BLaER1 (cell line): ENCODE measurements at regions not wholly inside any gene's neighbourhood (a gene's known extent, or its start where the extent isn't known, plus 50 kb on each side); places are given as distances from the start of the nearest gene placed in this dataset.

Experiments used
- H3K27ac ChIP-seq: shearing (Covaris generic); formaldehyde crosslinking; 2 replicates; pipeline ENCODE4 v1.8.1; 2022
- H3K27me3 ChIP-seq: shearing (Covaris generic); formaldehyde crosslinking; 2 replicates; pipeline ENCODE4 v1.8.1; 2022
- H3K36me3 ChIP-seq: shearing (Covaris generic); formaldehyde crosslinking; 2 replicates; pipeline ENCODE4 v1.8.1; 2022
- H3K4me1 ChIP-seq: shearing (Covaris generic); formaldehyde crosslinking; 2 replicates; pipeline ENCODE4 v1.8.1; 2022
- H3K4me2 ChIP-seq: shearing (Covaris generic); formaldehyde crosslinking; 2 replicates; pipeline ENCODE4 v1.8.1; 2022
- H3K4me3 ChIP-seq: shearing (Covaris generic); formaldehyde crosslinking; 2 replicates; pipeline ENCODE4 v1.8.1; 2022
- H3K9ac ChIP-seq: shearing (Covaris generic); formaldehyde crosslinking; 2 replicates; pipeline ENCODE4 v1.8.1; 2022
- H3K9me3 ChIP-seq: shearing (Covaris generic); formaldehyde crosslinking; 2 replicates; pipeline ENCODE4 v1.8.1; 2022
- H4K20me1 ChIP-seq: shearing (Covaris generic); formaldehyde crosslinking; 2 replicates; pipeline ENCODE4 v1.8.1; 2022
- Cebpa-rat ChIP-seq: shearing (Covaris generic); IDR thresholded peaks from 2 replicates; pipeline ENCODE4 v1.8.1; 2022

DNA sequence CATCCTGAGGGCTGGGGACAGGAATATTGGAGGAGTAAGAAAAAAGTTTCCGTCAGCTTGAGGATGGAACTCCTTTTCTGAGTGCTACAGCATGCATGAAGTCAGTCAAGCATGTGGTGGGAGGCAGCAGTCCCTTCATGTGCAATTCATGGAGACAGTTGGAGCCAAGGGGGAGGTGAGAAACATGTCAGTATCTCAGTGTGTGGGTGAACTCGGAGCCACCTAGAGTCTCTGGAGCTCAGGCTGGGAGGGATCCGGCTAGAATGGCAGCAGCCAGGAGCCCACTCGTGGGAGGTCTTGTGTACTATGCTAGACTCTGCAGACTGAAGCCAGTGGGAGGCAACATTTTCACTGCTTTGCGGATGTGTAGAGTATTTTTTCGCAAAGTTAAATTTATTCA, 60.3 kb downstream of the AVPR1A start:
- Histone ChIP-seq H4K20me1 (no peaks in the 10 kb centered on the region), H3K4me1 (no peaks in the 10 kb centered on the region), H3K9ac (no peak overlapping the region), H3K4me3 (no peak overlapping the region), H3K4me2 (no peak overlapping the region), H3K27me3 (no peaks in the 10 kb centered on the region), H3K27ac (no peak overlapping the region), H3K9me3 (no peaks in the 10 kb centered on the region), H3K36me3 (no peaks in the 10 kb centered on the region)
- TF ChIP-seq Cebpa-rat = no peak

DNA sequence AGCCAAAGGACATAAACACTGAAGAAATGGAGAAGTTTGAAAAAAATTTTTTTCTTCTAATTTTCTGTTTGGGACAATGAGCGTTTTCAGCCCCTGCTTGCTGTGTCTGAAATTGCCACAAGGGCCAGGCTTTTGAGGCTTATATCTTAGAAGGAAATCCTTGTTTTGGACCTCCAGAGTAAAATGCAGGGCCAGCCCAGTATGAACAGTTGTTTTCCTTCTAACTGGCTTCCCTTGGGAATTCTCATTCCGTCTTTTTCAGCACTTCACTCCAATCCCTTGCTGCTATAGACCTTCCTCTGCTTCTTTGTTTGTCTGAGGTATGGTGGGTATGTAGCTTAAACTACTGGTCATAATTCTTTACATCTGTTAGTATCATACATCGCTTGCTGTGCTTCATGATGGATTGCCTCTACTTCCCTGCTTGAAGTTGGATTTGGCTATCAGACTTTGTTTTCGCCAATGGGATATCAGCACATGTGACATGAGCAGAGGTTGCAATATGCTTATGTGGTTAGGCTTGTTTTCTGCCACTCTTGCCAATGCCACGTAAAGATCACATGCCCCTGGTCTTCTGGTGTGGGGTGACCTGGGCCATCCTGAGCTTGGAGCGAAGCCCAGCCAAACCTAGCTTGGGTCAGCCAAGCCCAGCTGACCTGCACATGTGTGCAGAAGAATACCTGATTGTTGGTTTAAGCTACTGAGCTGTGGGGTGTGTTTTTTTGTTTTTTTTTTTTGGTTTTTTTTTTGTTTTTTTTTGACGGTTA, 64.7 kb downstream of the AVPR1A start:
- TF ChIP-seq Cebpa-rat = no peak
- H3K4me2 ChIP-seq = no peak overlapping the region
- no peaks in the 10 kb centered on the region for H3K36me3 ChIP-seq
- no peaks in the 10 kb centered on the region for H4K20me1 ChIP-seq
- no peaks in the 10 kb centered on the region for H3K4me1 ChIP-seq
- no peaks in the 10 kb centered on the region for H3K27me3 ChIP-seq
- H3K27ac ChIP-seq = no peak overlapping the region
- no peak overlapping the region for H3K9ac ChIP-seq
- no peak overlapping the region for H3K4me3 ChIP-seq
- H3K9me3 ChIP-seq = no peaks in the 10 kb centered on the region

DNA sequence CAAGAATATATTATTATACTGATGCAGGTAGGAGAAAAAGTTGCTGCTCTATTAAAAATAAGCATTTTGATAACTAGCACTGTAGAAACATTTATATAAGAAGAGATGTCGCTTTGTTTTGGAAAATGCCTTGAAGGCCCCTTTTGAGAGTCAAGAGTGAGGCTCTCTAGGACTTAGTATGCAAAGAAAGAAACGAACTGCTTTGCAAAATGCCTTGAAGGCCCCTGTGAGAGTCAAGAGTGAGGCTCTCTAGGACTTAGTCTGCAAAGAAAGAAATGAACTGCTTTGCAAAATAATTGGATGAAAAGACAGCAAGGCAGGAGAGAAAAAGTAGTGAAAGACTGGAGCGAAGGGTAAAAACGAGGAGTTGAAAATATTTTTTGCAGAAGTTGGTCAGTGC, 65.9 kb downstream of the AVPR1A start:
- Histone ChIP-seq H3K4me3 (no peak overlapping the region), H3K36me3 (no peaks in the 10 kb centered on the region), H3K9me3 (no peaks in the 10 kb centered on the region), H4K20me1 (no peaks in the 10 kb centered on the region), H3K4me1 (no peaks in the 10 kb centered on the region), H3K4me2 (no peak overlapping the region), H3K9ac (no peak overlapping the region), H3K27ac (no peak overlapping the region), H3K27me3 (no peaks in the 10 kb centered on the region)
- no peak for TF ChIP-seq Cebpa-rat

DNA sequence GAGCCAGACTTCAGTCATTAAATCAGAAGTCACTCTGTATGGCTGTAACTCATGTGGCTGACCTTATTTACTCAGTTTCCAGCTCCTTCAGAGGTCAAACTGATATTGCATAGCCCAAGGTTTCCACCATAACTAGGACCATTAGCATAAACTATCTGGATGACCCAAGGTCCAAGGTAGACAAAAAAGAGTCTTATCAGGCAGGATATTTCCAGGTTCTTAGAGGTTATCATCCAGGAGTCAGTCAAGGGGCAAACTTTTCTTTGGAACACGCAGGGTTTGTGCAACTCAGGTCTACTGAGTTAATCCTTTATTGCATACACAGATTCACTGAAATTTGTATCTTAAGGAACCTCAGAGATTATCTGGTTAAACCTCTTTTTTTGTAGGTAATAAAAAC, 66.5 kb downstream of the AVPR1A start:
- Histone ChIP-seq H3K4me1 (no peaks in the 10 kb centered on the region), H3K4me3 (no peak overlapping the region), H3K9ac (no peak overlapping the region), H3K27ac (no peak overlapping the region), H3K4me2 (no peak overlapping the region), H3K27me3 (no peaks in the 10 kb centered on the region), H3K36me3 (no peaks in the 10 kb centered on the region), H4K20me1 (no peaks in the 10 kb centered on the region), H3K9me3 (no peaks in the 10 kb centered on the region)
- no peak for TF ChIP-seq Cebpa-rat

DNA sequence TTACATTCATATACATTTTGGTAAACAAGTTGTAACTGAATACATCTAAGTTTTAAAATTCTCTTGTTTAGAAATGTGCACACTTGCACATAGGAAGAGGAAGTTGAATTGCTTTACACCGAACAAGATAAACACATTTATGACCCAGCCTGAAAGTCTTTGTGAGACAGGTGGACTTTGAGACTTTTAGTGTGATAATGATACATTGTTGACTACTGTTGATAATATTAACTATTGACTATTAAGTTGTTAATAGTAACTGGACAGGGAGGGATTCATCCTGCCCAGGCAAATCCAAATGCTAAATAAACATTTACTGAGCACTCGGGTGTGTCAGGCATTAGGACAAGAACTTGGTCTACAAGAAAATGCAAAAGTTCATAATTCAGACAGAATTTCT, 68.0 kb downstream of the AVPR1A start:
- Histone ChIP-seq H3K4me1 (no peaks in the 10 kb centered on the region), H3K36me3 (no peaks in the 10 kb centered on the region), H3K27ac (no peak overlapping the region), H3K9ac (no peak overlapping the region), H4K20me1 (no peaks in the 10 kb centered on the region), H3K4me3 (no peak overlapping the region), H3K4me2 (no peak overlapping the region), H3K27me3 (no peaks in the 10 kb centered on the region), H3K9me3 (no peaks in the 10 kb centered on the region)
- no peak for TF ChIP-seq Cebpa-rat

DNA sequence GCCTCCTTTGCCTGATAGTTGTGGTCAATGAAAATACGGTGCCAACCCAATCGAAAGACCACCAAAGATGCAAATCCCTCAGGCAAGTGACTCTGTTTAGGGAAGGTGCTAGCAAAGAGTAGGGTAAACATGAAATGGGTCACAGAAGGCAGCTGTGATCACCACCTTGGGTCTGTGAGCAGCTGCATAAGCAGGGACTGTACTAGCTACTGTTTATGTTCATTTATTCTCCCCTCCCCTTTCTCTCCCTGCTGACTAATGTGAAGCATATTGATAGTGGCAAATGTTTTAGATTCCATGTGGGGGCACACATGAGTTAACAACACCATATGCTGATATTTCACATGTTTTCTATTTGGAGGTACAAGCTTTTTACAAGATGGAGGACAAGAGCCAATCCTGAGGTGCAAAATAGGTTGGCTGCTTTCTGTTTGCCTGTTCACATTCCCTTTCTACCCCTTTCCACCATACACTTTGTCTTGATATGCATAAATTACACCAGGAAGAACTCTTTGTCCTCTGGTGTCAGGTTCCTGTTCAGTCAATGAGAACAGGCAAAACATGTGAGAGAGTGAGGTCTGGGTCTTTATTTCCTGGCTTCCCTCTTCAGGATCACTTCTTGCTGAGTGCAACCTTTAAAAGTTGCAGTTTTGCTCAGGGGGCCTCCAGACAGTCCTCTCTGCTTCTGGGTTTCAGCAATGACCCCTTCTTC, 71.1 kb downstream of the AVPR1A start:
- no peak overlapping the region for H3K9ac ChIP-seq
- no peaks in the 10 kb centered on the region for H3K4me1 ChIP-seq
- H3K4me2 ChIP-seq = no peak overlapping the region

DNA sequence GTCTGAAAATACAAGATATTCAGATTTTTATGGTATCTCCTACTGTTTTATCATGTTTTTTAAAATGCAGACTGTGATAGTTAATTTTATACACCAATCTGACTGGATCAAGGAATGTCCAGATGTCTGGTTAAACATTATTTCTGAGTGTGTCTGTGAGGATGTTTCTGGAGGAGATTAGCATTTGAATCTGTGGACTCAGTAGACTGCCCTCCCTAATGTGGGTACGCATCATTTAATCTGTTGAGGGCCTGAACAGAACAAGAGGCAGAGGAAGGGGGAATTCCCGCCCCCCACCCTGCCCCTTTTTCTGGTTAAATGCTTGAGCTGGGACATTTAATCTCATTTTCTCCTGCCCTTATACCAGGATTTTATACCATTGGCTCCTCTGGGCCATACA, 72.1 kb downstream of the AVPR1A start:
- Histone ChIP-seq H3K9ac (no peak overlapping the region), H4K20me1 (no peaks in the 10 kb centered on the region), H3K36me3 (no peaks in the 10 kb centered on the region), H3K27me3 (no peaks in the 10 kb centered on the region), H3K27ac (no peak overlapping the region), H3K9me3 (no peaks in the 10 kb centered on the region), H3K4me2 (no peak overlapping the region), H3K4me3 (no peak overlapping the region), H3K4me1 (no peaks in the 10 kb centered on the region)
- TF ChIP-seq Cebpa-rat = no peak

More for the DNA sequence above, 71.1 kb downstream of the AVPR1A start:
- TF ChIP-seq Cebpa-rat = no peak
- no peaks in the 10 kb centered on the region for H4K20me1 ChIP-seq
- H3K4me3 ChIP-seq = no peak overlapping the region
- no peaks in the 10 kb centered on the region for H3K36me3 ChIP-seq
- no peaks in the 10 kb centered on the region for H3K27me3 ChIP-seq
- H3K27ac ChIP-seq = no peak overlapping the region
- no peaks in the 10 kb centered on the region for H3K9me3 ChIP-seq

DNA sequence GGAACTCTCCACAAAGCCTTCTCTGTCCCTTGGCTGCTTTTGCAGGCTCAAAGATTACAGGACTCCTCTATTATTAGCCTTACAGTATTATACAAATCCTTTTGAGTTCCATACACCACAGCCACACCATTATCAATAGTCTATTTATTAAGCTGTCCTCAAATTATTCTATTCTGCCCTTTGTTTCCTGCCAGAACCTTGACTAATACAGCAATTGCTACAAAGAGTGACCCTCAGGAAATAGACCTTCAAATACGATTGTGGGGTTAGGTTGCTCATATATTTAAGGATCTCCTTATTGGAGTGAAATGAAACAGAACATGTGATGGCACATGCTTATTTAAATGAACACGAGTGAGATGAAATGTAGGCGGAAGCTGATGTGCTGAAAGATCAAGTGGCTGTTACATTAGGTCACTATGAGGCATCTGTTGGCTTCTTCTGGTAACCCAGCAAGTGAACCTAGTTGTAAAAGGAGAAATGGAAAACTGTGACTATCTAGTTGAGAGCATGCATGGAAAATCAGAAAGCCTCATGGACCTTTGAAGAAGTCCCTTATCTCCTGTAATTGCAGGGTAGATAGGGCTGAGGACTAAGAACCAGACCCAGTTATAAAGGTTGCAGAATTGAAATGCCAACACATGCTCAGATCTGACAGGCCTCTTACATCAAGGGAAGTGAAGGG, 75.5 kb downstream of the AVPR1A start:
- no peak overlapping the region for H3K9ac ChIP-seq
- 0 out of 2 replicates have a peak, but pooled peaks cover 2% of the 10 kb centered on the region for H3K4me1 ChIP-seq
- H3K4me2 ChIP-seq = no peak overlapping the region
- no peak overlapping the region for H3K4me3 ChIP-seq
- TF ChIP-seq Cebpa-rat = no peak
- no peaks in the 10 kb centered on the region for H3K36me3 ChIP-seq
- no peaks in the 10 kb centered on the region for H3K9me3 ChIP-seq
- no peaks in the 10 kb centered on the region for H4K20me1 ChIP-seq
- no peaks in the 10 kb centered on the region for H3K27me3 ChIP-seq
- no peak overlapping the region for H3K27ac ChIP-seq

DNA sequence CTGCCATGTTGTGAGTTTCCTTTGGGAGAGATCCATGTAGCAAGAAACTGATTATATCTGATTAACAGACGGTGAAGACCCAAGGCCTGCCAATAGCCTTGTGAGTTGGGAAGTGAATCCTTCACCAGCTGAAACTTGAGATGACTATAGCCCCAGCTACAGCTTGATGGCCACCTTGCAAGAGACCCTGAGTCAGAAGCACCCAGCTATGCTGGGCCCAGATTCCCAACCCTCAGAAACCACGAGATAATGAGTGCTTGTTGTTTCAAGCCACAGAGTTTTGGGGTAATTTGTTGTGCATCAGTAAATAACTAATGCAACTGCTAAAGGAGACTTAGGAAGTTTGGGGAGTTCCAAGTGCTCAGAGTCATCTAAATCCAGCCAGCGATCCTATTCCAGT, 80.3 kb downstream of the AVPR1A start:
- Histone ChIP-seq H3K36me3 (no peaks in the 10 kb centered on the region), H3K4me1 (peaks cover 11% of the 10 kb centered on the region; the same call in 1 of the 2 replicates), H3K4me2 (no peak overlapping the region), H3K27me3 (no peaks in the 10 kb centered on the region), H3K9ac (no peak overlapping the region), H4K20me1 (no peaks in the 10 kb centered on the region), H3K4me3 (no peak overlapping the region), H3K27ac (no peak overlapping the region), H3K9me3 (no peaks in the 10 kb centered on the region)
- TF ChIP-seq Cebpa-rat = no peak
